ENCODE measurements at regions not wholly inside any gene's neighbourhood (a gene's known extent, or its start where the extent isn't known, plus 50 kb on each side); places are given as distances from the start of the nearest gene placed in this dataset.
"Not testable (repeated sequence)": the region's sequence is repeated elsewhere in the genome, so short reads cannot be mapped to it uniquely, and the experiment has no call there.

GRCh38 chr21:17390569-17390968 lies 122.3 kb upstream of the CXADR start:
- Mint-ChIP-seq H3K4me1 (ENCODE audit: unreplicated experiment) (peaks cover 12% of the 10 kb centered on the region), H3K36me3 (no peaks in the 10 kb centered on the region), H3K27me3 (no peaks in the 10 kb centered on the region), H3K27ac (no peak overlapping the region), H3K4me3 (no peak overlapping the region), H3K9me3 (no peaks in the 10 kb centered on the region)
- TF ChIP-seq CTCF (conservative IDR thresholded peaks at IDR 0.05), result no peak
- no peak for DNase-seq (ENCODE audit: extremely low spot score, unreplicated experiment)

- no peak overlapping the region for H3K4me3 Mint-ChIP-seq
- H3K9me3 Mint-ChIP-seq, result no peaks in the 10 kb centered on the region
- no peaks in the 10 kb centered on the region for H3K36me3 Mint-ChIP-seq
- H3K27ac Mint-ChIP-seq, result no peak overlapping the region
- no peak for TF ChIP-seq CTCF (conservative IDR thresholded peaks at IDR 0.05)
- H3K27me3 Mint-ChIP-seq, result no peaks in the 10 kb centered on the region
- H3K4me1 Mint-ChIP-seq (ENCODE audit: unreplicated experiment), result peaks cover 19% of the 10 kb centered on the region
- no peak for DNase-seq (ENCODE audit: extremely low spot score, unreplicated experiment)
Measured at GRCh38 chr21:17391811-17392340, 121.0 kb upstream of the CXADR start.

- peak overlapping the region; percentile 48 for H3K27ac Mint-ChIP-seq
Measured at GRCh38 chr21:17393413-17393812, 119.4 kb upstream of the CXADR start.

GRCh38 chr21:17396948-17397347 lies 115.9 kb upstream of the CXADR start:
- no peaks in the 10 kb centered on the region for H3K9me3 Mint-ChIP-seq
- H3K27ac Mint-ChIP-seq, result no peak overlapping the region
- H3K36me3 Mint-ChIP-seq, result no peaks in the 10 kb centered on the region
- H3K4me3 Mint-ChIP-seq, result no peak overlapping the region
- DNase-seq (ENCODE audit: extremely low spot score, unreplicated experiment), result no peak
- H3K27me3 Mint-ChIP-seq, result no peaks in the 10 kb centered on the region
- TF ChIP-seq CTCF (conservative IDR thresholded peaks at IDR 0.05), result no peak
- peaks cover 19% of the 10 kb centered on the region for H3K4me1 Mint-ChIP-seq (ENCODE audit: unreplicated experiment)

More at GRCh38 chr21:17393413-17393812, 119.4 kb upstream of the CXADR start:
- no peak for DNase-seq (ENCODE audit: extremely low spot score, unreplicated experiment)
- Mint-ChIP-seq H3K4me1 (ENCODE audit: unreplicated experiment) (peaks cover 23% of the 10 kb centered on the region), H3K9me3 (no peaks in the 10 kb centered on the region), H3K4me3 (no peak overlapping the region), H3K36me3 (no peaks in the 10 kb centered on the region), H3K27me3 (no peaks in the 10 kb centered on the region)
- TF ChIP-seq CTCF (conservative IDR thresholded peaks at IDR 0.05), result no peak

GRCh38 chr21:17397703-17398102 lies 115.1 kb upstream of the CXADR start:
- Mint-ChIP-seq H3K4me1 (ENCODE audit: unreplicated experiment) (peaks cover 20% of the 10 kb centered on the region), H3K9me3 (no peaks in the 10 kb centered on the region), H3K27ac (no peak overlapping the region), H3K27me3 (no peaks in the 10 kb centered on the region), H3K4me3 (no peak overlapping the region), H3K36me3 (no peaks in the 10 kb centered on the region)
- TF ChIP-seq CTCF (conservative IDR thresholded peaks at IDR 0.05), result no peak
- DNase-seq (ENCODE audit: extremely low spot score, unreplicated experiment), result no peak

GRCh38 chr21:17398954-17399353 lies 113.9 kb upstream of the CXADR start:
- not testable (repeated sequence) for H3K4me3 Mint-ChIP-seq; H3K27ac Mint-ChIP-seq; DNase-seq (ENCODE audit: extremely low spot score, unreplicated experiment); H3K36me3 Mint-ChIP-seq; H3K27me3 Mint-ChIP-seq; H3K9me3 Mint-ChIP-seq
- peaks cover 22% of the 10 kb centered on the region for H3K4me1 Mint-ChIP-seq (ENCODE audit: unreplicated experiment)

All from type B pancreatic cell (in vitro differentiated cells).